ENCODE measurements at regions not wholly inside any gene's neighbourhood (a gene's known extent, or its start where the extent isn't known, plus 50 kb on each side); places are given as distances from the start of the nearest gene placed in this dataset.
"Not testable (repeated sequence)": the region's sequence is repeated elsewhere in the genome, so short reads cannot be mapped to it uniquely, and the experiment has no call there.

- peaks cover 23% of the 10 kb centered on the region for H3K9me3 Mint-ChIP-seq
- no peaks in the 10 kb centered on the region for H3K4me1 Mint-ChIP-seq
- no peaks in the 10 kb centered on the region for H3K36me3 Mint-ChIP-seq
- no peak for TF ChIP-seq CTCF (IDR thresholded peaks at IDR 0.05; ENCODE audit: unreplicated experiment)
- DNase-seq (ENCODE audit: low spot score in 2 of 2, unreplicated experiment in 2 of 2) = no peak
- H3K27ac Mint-ChIP-seq = no peak overlapping the region
- no peak overlapping the region for H3K4me3 Mint-ChIP-seq
- no peaks in the 10 kb centered on the region for H3K27me3 Mint-ChIP-seq (ENCODE audit: low read depth)
Measured at GRCh38 chr3:110973263-110973895, 98.2 kb upstream of the NECTIN3 start.

GRCh38 chr3:110974902-110975301, 96.7 kb upstream of the NECTIN3 start:
- Mint-ChIP-seq H3K4me1 (no peaks in the 10 kb centered on the region), H3K36me3 (no peaks in the 10 kb centered on the region), H3K4me3 (no peak overlapping the region), H3K27me3 (ENCODE audit: low read depth) (no peaks in the 10 kb centered on the region), H3K9me3 (peaks cover 14% of the 10 kb centered on the region), H3K27ac (no peak overlapping the region)
- no peak for DNase-seq (ENCODE audit: low spot score in 2 of 2, unreplicated experiment in 2 of 2)
- no peak for TF ChIP-seq CTCF (IDR thresholded peaks at IDR 0.05; ENCODE audit: unreplicated experiment)

- no peak for TF ChIP-seq CTCF (IDR thresholded peaks at IDR 0.05; ENCODE audit: unreplicated experiment)
Measured at GRCh38 chr3:110984456-110985250, 87.0 kb upstream of the NECTIN3 start.

DNA sequence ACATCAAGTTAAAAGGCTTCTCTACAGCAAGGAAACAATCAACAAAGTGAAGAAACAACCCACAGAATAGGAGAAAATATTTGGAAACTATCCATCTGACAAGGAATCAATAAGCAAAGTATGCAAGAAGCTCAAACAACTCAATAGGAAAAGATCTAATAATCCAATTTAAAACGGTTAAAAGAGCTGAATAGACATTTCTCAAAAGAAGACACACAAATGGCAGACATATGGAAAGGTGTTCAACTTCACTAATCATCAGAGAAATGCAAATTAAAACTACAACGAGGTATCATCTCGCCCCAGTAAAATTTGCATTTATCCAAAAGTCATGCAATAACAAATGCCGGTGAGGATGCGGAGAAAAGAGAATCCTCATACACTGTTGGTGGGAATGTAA, 82.2 kb upstream of the NECTIN3 start:
- Mint-ChIP-seq H3K9me3 (peaks cover 58% of the 10 kb centered on the region), H3K27ac (no peak overlapping the region), H3K4me3 (no peak overlapping the region), H3K36me3 (peaks cover 2% of the 10 kb centered on the region), H3K27me3 (ENCODE audit: low read depth) (no peaks in the 10 kb centered on the region), H3K4me1 (peaks cover 1% of the 10 kb centered on the region)
- DNase-seq (ENCODE audit: low spot score in 2 of 2, unreplicated experiment in 2 of 2) = no peak
- TF ChIP-seq CTCF (IDR thresholded peaks at IDR 0.05; ENCODE audit: unreplicated experiment) = no peak

More at GRCh38 chr3:110984456-110985250, 87.0 kb upstream of the NECTIN3 start:
- H3K4me3 Mint-ChIP-seq = no peak overlapping the region
- H3K9me3 Mint-ChIP-seq = peaks cover 53% of the 10 kb centered on the region
- no peak for DNase-seq (ENCODE audit: low spot score in 2 of 2, unreplicated experiment in 2 of 2)
- no peaks in the 10 kb centered on the region for H3K27me3 Mint-ChIP-seq (ENCODE audit: low read depth)
- H3K36me3 Mint-ChIP-seq = peaks cover 2% of the 10 kb centered on the region
- no peaks in the 10 kb centered on the region for H3K4me1 Mint-ChIP-seq
- no peak overlapping the region for H3K27ac Mint-ChIP-seq

DNA sequence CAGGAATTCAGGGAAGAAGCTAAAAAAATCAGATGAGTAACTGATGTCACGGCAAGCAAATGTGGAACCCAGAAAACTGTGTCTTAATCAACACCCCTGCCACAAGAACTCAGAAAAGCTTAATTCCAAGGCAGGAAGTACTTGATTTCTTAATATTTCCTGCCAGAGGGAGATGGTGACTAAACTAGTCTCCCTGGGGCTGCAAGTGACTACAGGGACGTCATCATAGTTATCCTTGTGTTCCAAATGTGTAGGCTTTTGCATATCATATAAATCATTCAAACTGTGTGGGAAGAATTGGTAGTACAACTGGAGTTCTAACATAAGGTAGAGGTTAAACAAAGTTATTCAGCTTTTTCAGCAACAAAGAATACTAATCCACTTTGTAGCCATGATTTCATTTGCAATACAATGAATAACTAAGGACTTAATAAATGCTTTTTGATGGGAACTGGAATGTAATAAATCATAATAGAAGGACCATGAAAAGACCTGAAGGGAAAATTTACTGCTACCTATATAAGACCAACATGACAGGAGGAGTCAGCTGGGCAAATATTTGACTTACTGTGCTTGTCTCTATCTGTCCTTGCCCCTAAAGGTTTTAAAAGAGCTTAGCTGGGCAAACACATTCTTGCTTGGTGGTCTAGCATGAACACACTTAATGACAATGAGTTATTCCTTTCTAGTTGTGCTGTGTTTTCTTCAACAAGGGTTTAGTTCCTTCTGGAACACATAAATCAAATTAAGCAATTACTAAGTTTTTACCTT, 76.0 kb upstream of the NECTIN3 start:
- H3K9me3 Mint-ChIP-seq = peaks cover 14% of the 10 kb centered on the region
- no peak overlapping the region for H3K4me3 Mint-ChIP-seq
- H3K27ac Mint-ChIP-seq = no peak overlapping the region
- H3K36me3 Mint-ChIP-seq = no peaks in the 10 kb centered on the region
- H3K4me1 Mint-ChIP-seq = peaks cover 5% of the 10 kb centered on the region
- no peak for TF ChIP-seq CTCF (IDR thresholded peaks at IDR 0.05; ENCODE audit: unreplicated experiment)
- H3K27me3 Mint-ChIP-seq (ENCODE audit: low read depth) = no peaks in the 10 kb centered on the region
- no peak for DNase-seq (ENCODE audit: low spot score in 2 of 2, unreplicated experiment in 2 of 2)

DNA sequence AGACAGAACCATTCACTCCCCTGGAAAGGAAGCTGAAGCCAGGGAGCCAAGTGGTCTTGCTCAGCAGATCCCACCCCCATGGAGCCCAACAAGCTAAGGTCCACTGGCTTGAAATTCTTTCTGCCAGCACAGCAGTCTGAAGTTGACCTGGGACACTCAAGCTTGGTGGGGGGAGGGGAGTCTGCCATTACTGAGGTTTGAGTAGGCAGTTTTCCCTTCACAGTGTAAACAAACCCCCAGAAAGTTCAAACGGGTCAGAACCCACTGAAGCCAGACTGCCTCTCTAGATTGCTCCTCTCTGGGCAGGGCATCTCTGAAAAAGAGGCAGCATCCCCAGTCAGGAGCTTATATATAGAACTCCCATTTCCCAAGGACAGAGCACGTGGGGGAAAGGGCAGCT, 72.8 kb upstream of the NECTIN3 start:
- H3K4me3 Mint-ChIP-seq; H3K4me1 Mint-ChIP-seq; DNase-seq (ENCODE audit: low spot score in 2 of 2, unreplicated experiment in 2 of 2); H3K27ac Mint-ChIP-seq; H3K27me3 Mint-ChIP-seq (ENCODE audit: low read depth); H3K36me3 Mint-ChIP-seq: not testable (repeated sequence)
- peaks cover 39% of the 10 kb centered on the region for H3K9me3 Mint-ChIP-seq

- DNase-seq (ENCODE audit: low spot score in 2 of 2, unreplicated experiment in 2 of 2); H3K27ac Mint-ChIP-seq; H3K36me3 Mint-ChIP-seq; H3K27me3 Mint-ChIP-seq (ENCODE audit: low read depth); H3K4me1 Mint-ChIP-seq; H3K4me3 Mint-ChIP-seq: not testable (repeated sequence)
- peaks cover 22% of the 10 kb centered on the region for H3K9me3 Mint-ChIP-seq
Measured at GRCh38 chr3:111006485-111006884, 65.1 kb upstream of the NECTIN3 start.
